ENCODE measurements at regions not wholly inside any gene's neighbourhood (a gene's known extent, or its start where the extent isn't known, plus 50 kb on each side); places are given as distances from the start of the nearest gene placed in this dataset.

DNA sequence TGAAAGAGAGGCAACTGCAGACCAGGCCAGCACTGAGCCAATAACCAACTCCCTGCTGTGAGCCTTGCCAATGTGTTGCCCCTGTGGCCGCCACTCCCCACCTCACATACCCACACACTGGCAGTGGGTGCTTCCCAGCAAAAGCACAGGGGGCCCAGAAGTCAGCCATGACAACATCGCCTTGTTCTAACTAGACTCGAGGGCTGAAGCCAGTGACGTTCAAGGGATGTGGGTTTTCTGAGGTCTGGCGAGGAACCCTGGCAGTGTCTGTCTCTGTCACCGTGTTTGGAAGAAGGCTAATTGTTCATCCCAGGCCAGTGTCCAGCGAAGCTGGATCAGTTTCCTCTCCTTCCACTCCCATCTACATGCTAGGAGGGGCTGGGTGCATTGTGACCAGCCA is 311.8 kb upstream of the AMIGO2 start:
- 79% methylated on average over 7 of the region's 7 CpGs for WGBS (ENCODE audit: insufficient coverage)
- Histone ChIP-seq H4K20me1 (ENCODE audit: insufficient read depth, low read length) (no peaks in the 10 kb centered on the region), H3K4me3 (replicated peaks in 1 of 3; ENCODE audit: low read depth in 2 of 3, low read length in 3 of 3) (no peak overlapping the region), H3K4me2 (replicated peaks; ENCODE audit: extremely low read depth, low read length, poor library complexity, severe bottlenecking) (no peak overlapping the region), H3K27ac (ENCODE audit: low read depth in 1 of 2, low read length in 2 of 2) (no peak overlapping the region), H3K4me1 (ENCODE audit: control insufficient read depth in 1 of 2, insufficient read depth in 2 of 2, low read length in 2 of 2) (peaks cover 13 to 16% of the 10 kb centered on the region in 2 donors), H3K9me3 (replicated peaks in 1 of 2; ENCODE audit: control insufficient read depth in 1 of 2, insufficient read depth in 1 of 2, low read length in 2 of 2) (no peaks in the 10 kb centered on the region), H3K9ac (ENCODE audit: insufficient read depth, low read length, poor library complexity, severe bottlenecking) (no peak overlapping the region), H3K36me3 (replicated peaks in 1 of 2; ENCODE audit: control insufficient read depth in 1 of 2, insufficient read depth in 2 of 2, low read length in 2 of 2) (no peaks in the 10 kb centered on the region), H3K79me2 (ENCODE audit: insufficient read depth, low read length) (no peaks in the 10 kb centered on the region), H3K27me3 (ENCODE audit: control insufficient read depth in 2 of 2, insufficient read depth in 2 of 2, low read length in 2 of 2) (peaks cover 0 to 5% of the 10 kb centered on the region in 2 donors), H2AFZ (ENCODE audit: insufficient read depth, low read depth, low read length, poor library complexity, severe bottlenecking) (no peak overlapping the region)
- no peak for TF ChIP-seq CTCF (IDR thresholded peaks at IDR 0.05)
- no peaks in the 10 kb centered on the region for H3K36me3 Mint-ChIP-seq
- peaks cover 0 to under 1% (median 0%) of the 10 kb centered on the region in 7 donors for H3K9me3 Mint-ChIP-seq
- peak overlapping the region in 1 of 7 donors; percentile 11 for H3K27ac Mint-ChIP-seq
- peaks cover 0 to 3% (median 2%) of the 10 kb centered on the region in 3 donors for H3K27me3 Mint-ChIP-seq (ENCODE audit: low read depth in 3 of 3)
- intact Hi-C loops (cut with micrococcal nuclease), result loop anchor here in 1 of 2 donors (5.0 to 10.0 kb wide), 2 partner anchors 64 to 307 kb away; no protein-coding TSS in a partner anchor
- DNase-seq, result no peak
- H3K4me3 Mint-ChIP-seq, result no peak overlapping the region
- peaks cover 32% of the 10 kb centered on the region for H3K4me1 Mint-ChIP-seq

DNA sequence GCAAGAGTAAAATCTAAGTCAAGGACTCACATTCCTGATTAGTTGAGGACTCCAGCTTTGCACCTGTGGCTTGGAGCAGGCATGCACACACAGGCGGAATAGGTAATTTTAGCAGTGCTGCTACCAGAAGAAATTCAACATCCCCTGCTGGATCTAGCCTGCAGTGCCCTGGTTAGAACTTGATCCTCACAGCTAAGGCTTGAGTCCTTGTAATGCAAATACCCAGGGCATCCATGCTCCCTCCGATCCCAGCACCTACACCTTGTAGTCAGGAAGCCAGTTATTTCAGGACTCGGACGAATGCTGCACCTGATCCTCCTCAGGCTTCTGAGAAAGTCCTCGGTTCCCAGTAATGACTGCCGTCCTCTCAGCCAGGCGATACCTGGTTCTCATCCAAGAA is 309.0 kb upstream of the AMIGO2 start:
- no peaks in the 10 kb centered on the region for H3K36me3 Mint-ChIP-seq
- peaks cover 0 to 5% (median 2%) of the 10 kb centered on the region in 3 donors for H3K27me3 Mint-ChIP-seq (ENCODE audit: low read depth in 3 of 3)
- Histone ChIP-seq H3K4me1 (ENCODE audit: control insufficient read depth in 1 of 2, insufficient read depth in 2 of 2, low read length in 2 of 2) (peaks cover 12 to 13% of the 10 kb centered on the region in 2 donors), H3K4me2 (replicated peaks; ENCODE audit: extremely low read depth, low read length, poor library complexity, severe bottlenecking) (no peak overlapping the region), H3K9ac (ENCODE audit: insufficient read depth, low read length, poor library complexity, severe bottlenecking) (no peak overlapping the region), H3K9me3 (replicated peaks in 1 of 2; ENCODE audit: control insufficient read depth in 1 of 2, insufficient read depth in 1 of 2, low read length in 2 of 2) (no peaks in the 10 kb centered on the region), H3K79me2 (ENCODE audit: insufficient read depth, low read length) (no peaks in the 10 kb centered on the region), H2AFZ (ENCODE audit: insufficient read depth, low read depth, low read length, poor library complexity, severe bottlenecking) (no peak overlapping the region), H3K27me3 (ENCODE audit: control insufficient read depth in 2 of 2, insufficient read depth in 2 of 2, low read length in 2 of 2) (peaks cover 0 to 5% of the 10 kb centered on the region in 2 donors), H3K36me3 (replicated peaks in 1 of 2; ENCODE audit: control insufficient read depth in 1 of 2, insufficient read depth in 2 of 2, low read length in 2 of 2) (no peaks in the 10 kb centered on the region), H3K27ac (ENCODE audit: low read depth in 1 of 2, low read length in 2 of 2) (no peak overlapping the region), H4K20me1 (ENCODE audit: insufficient read depth, low read length) (no peaks in the 10 kb centered on the region), H3K4me3 (replicated peaks in 1 of 3; ENCODE audit: low read depth in 2 of 3, low read length in 3 of 3) (no peak overlapping the region)
- H3K27ac Mint-ChIP-seq, result no peak overlapping the region
- no peak for DNase-seq
- no peaks in the 10 kb centered on the region for H3K9me3 Mint-ChIP-seq
- H3K4me1 Mint-ChIP-seq, result peaks cover 26% of the 10 kb centered on the region
- TF ChIP-seq CTCF (IDR thresholded peaks at IDR 0.05), result no peak
- WGBS (ENCODE audit: insufficient coverage), result 98% methylated on average over 5 of the region's 7 CpGs
- intact Hi-C loops (cut with micrococcal nuclease), result no loop called here
- no peak overlapping the region for H3K4me3 Mint-ChIP-seq

Data from CD14-positive monocyte (primary cell).